HepG2 (cell line): ENCODE measurements at regions not wholly inside any gene's neighbourhood (a gene's known extent, or its start where the extent isn't known, plus 50 kb on each side); places are given as distances from the start of the nearest gene placed in this dataset.

Source experiments
- ATAC-seq: fragments of 200-7000 bp; cut with Tn5 transposase; 3 replicates; pipeline ENCODE4 v1.9.1; 2020; ENCODE audit warnings: mild to moderate bottlenecking, moderate library complexity
- BruUV-seq: library from RNA; stranded (reverse); fragments of 400-500 nt; replicated peaks from 2 replicates; lab custom pipeline; 2021; lab: Mats Ljungman, UMichigan
- CTCF ChIA-PET: fragments of 300-600 bp; formaldehyde crosslinking; extraction: SDS; loops from one replicate; lab custom pipeline; 2021; ENCODE audit warnings: low total read pairs, inconsistent platforms, low intra/inter-chr PET ratio; lab: Yijun Ruan, JAX
- POLR2A ChIA-PET: fragments of 350-600 bp; sonication (Branson Sonifier 250); formaldehyde crosslinking; loops from one replicate; lab custom pipeline; 2020; ENCODE audit warnings: antibody characterized with exemption, inconsistent platforms; lab: Yijun Ruan, JAX
- DNase-seq: peaks from one replicate; pipeline ENCODE4 v3.0.0-alpha.2; 2015; ENCODE audit warnings: low spot score
- FAIRE-seq: peaks from 3 replicates; lab custom pipeline; 2011; peaks lifted over from hg19 to GRCh38; lab: Jason Lieb, UNC
- H2AFZ ChIP-seq: one replicate; pipeline ENCODE4 v1.6.1; 2011; ENCODE audit warnings: low read length, inconsistent platforms
- H3K27ac ChIP-seq: fragments of 300-600 bp; 3 replicates; pipeline ENCODE4 v1.8.0; 2011; ENCODE audit warnings: mixed run types, mild to moderate bottlenecking, mixed read lengths, low read length, inconsistent platforms; ENCODE audit not compliant: insufficient read depth; ENCODE audit errors: extremely low read length
- H3K27me3 ChIP-seq, 2 experiments: fragments of 200-600 bp in 1 of 2; 2 replicates in 1 of 2; 3 replicates in 1 of 2; pipeline versions ENCODE4 v1.6.0 to v1.8.0; 2011; ENCODE audit warnings: low read length in 2 of 2, mild to moderate bottlenecking in 2 of 2, moderate library complexity in 2 of 2, inconsistent platforms in 1 of 2; ENCODE audit not compliant: insufficient read depth in 2 of 2, control insufficient read depth in 1 of 2
- H3K36me3 ChIP-seq, 2 experiments: fragments of 200-600 bp in 1 of 2; replicated peaks in 1 of 2; 2 replicates in 1 of 2; 3 replicates in 1 of 2; pipeline versions ENCODE4 v1.5.1 to v1.8.0; 2011; ENCODE audit warnings: low read length in 2 of 2, inconsistent platforms in 1 of 2; ENCODE audit not compliant: insufficient read depth in 2 of 2, control insufficient read depth in 1 of 2
- H3K4me1 ChIP-seq: 2 replicates; pipeline ENCODE4 v1.5.1; 2012; ENCODE audit warnings: low read length, inconsistent platforms; ENCODE audit not compliant: insufficient read depth
- H3K4me2 ChIP-seq: 2 replicates; pipeline ENCODE4 v1.6.0; 2011; ENCODE audit warnings: low read depth, low read length, inconsistent platforms
- H3K4me3 ChIP-seq, 3 experiments: fragments of 200-600 bp in 1 of 3; sonication (generic), shearing (Covaris generic) in 1 of 3; replicated peaks in 1 of 3; 2 replicates each; pipeline ENCODE4 v1.5.1; 2011 to 2016; ENCODE audit warnings: low read length in 3 of 3, inconsistent platforms in 2 of 3, low read depth in 2 of 3, mild to moderate bottlenecking in 2 of 3, control low read depth in 1 of 3, mixed read lengths in 1 of 3; ENCODE audit not compliant: insufficient read depth in 1 of 3
- H3K79me2 ChIP-seq: one replicate; pipeline ENCODE4 v1.6.1; 2011; ENCODE audit warnings: low read length, inconsistent platforms; ENCODE audit not compliant: insufficient read depth
- H3K9ac ChIP-seq: 2 replicates; pipeline ENCODE4 v1.6.0; 2011; ENCODE audit warnings: mild to moderate bottlenecking, low read depth, low read length, inconsistent platforms; ENCODE audit not compliant: insufficient read depth
- H3K9me3 ChIP-seq: 2 replicates; pipeline ENCODE4 v1.5.1; 2012; ENCODE audit warnings: mild to moderate bottlenecking, low read length
- H4K20me1 ChIP-seq: 2 replicates; pipeline ENCODE4 v1.6.0; 2011; ENCODE audit warnings: inconsistent platforms, mild to moderate bottlenecking, low read length, moderate library complexity; ENCODE audit not compliant: insufficient read depth
- ADNP ChIP-seq: sonication (generic); formaldehyde crosslinking; IDR thresholded peaks from 2 replicates; pipeline ENCODE4 v1.4.0; 2020; ENCODE audit warnings: missing genetic modification reagents
- MATR3 ChIP-seq: sonication (generic); formaldehyde crosslinking; IDR thresholded peaks from 2 replicates; pipeline ENCODE4 v1.4.0; 2020; ENCODE audit warnings: missing genetic modification reagents
- STAT5B ChIP-seq: sonication (generic); formaldehyde crosslinking; IDR thresholded peaks from 2 replicates; pipeline ENCODE4 v1.4.0; 2020; ENCODE audit warnings: missing genetic modification reagents
- TGIF2 ChIP-seq: IDR thresholded peaks from 2 replicates; pipeline ENCODE4 v1.6.1; 2016; ENCODE audit warnings: control low read depth, missing compliant biosample characterization
- ZNF296 ChIP-seq: sonication (generic); formaldehyde crosslinking; conservative IDR thresholded peaks from 2 replicates; pipeline ENCODE4 v1.5.0; 2020; ENCODE audit warnings: mild to moderate bottlenecking, missing genetic modification reagents
- ZNF547 ChIP-seq: sonication (generic); formaldehyde crosslinking; IDR thresholded peaks from 2 replicates; pipeline ENCODE4 v1.5.1; 2020; ENCODE audit warnings: mild to moderate bottlenecking, missing genetic modification reagents
- WGBS: methylation state at CpG from one replicate; pipeline ENCODE4 v1.1.6; 2017; ENCODE audit warnings: low lambda C conversion rate; 5-methylcytosine and 5-hydroxymethylcytosine counted together
- in situ Hi-C: cut with HindIII; loops from 2 replicates; pipeline ENCODE4 v1.10.0; 2017; ENCODE audit warnings: low pct_unique_long_range_greater_than_20kb; ENCODE audit not compliant: extremely low pct_ligation_motif_present
- intact Hi-C: fragments of 100-400 bp; cut with micrococcal nuclease; formaldehyde crosslinking; loops from one replicate; pipeline ENCODE4 v1.10.0; 2022; ENCODE audit not compliant: unreplicated experiment

- TF ChIP-seq ADNP (CRISPR knock-in tag) (no peak), MATR3 (no peak), STAT5B (CRISPR knock-in tag) (no peak)
- TF ChIP-seq, all 625 proteins: peak for 0
These were observed 60.4 kb upstream of the UBASH3B start (continued) for GRCh38 chr11:122594986-122595645.

DNA sequence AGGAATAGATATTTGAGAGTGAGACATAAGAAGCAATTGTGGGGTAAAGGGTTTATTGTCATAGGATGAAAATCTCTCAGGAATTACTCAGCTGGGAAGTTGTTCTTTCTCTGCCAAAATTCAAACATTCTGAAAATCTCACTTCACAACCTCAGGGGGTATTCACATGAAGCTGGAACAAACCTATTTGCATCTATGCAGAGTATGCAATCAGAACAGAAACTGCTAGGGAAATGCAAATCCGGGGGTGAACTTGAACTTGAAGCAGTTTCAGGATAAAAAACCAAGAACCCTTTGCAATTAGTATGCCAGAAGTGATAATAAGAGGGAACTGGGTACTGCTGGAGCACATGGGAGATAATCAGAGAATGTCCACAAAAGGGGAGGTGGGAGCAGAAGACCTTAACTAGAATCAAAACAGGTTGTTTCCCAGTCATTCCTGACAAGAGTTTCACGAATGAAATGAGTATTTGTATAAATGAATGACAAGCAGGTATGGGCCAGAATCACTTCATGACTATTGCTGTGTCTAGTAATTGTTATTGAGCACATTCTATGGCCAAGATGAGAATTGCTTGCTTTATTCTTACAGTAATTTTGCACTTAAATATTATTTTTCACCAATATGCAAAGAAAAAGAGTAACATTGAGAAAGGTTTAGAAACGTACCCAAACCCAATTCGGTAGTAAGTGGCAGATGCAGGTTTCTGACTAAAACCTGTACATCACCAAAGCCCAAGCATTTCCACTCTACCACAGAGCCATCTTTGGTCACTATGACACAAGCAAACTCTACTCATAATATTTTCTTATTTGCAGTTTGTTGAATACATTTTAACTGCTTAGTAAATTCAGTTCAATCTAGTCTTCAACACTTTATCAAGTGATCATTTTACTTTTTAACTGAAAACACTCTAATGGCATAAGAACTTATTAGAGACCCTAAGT, 61.8 kb upstream of the UBASH3B start:
- no peaks in the 10 kb centered on the region for H3K9me3 ChIP-seq
- intact Hi-C loops = no loop called here
- H3K9ac ChIP-seq = no peak overlapping the region
- ATAC-seq (no peak), DNase-seq (no peak), FAIRE-seq (no peak)
- H3K4me3 ChIP-seq = no peak overlapping the region
- ChIA-PET POLR2A (no interaction called here), CTCF (no interaction called here)
- in situ Hi-C loops = no loop called here
- no peaks in the 10 kb centered on the region for H3K36me3 ChIP-seq
- 1% methylated on average over 4 of the region's 4 CpGs for WGBS
- no TSS peak for BruUV-seq
- H2AFZ ChIP-seq = no peak overlapping the region
- no peaks in the 10 kb centered on the region for H3K79me2 ChIP-seq
- H3K27me3 ChIP-seq = peaks cover 0 to under 1% of the 10 kb centered on the region in 2 experiments; a peak in 1 of 5 replicates
- H3K4me2 ChIP-seq = no peak overlapping the region
- H4K20me1 ChIP-seq = no peaks in the 10 kb centered on the region
- H3K4me1 ChIP-seq = no peaks in the 10 kb centered on the region
- no peak overlapping the region for H3K27ac ChIP-seq
- TF ChIP-seq TGIF2 (CRISPR knock-in tag) = no peak
- no peak for TF ChIP-seq ZNF296 (CRISPR knock-in tag)
- TF ChIP-seq ZNF547 (CRISPR knock-in tag) = no peak
